Loucy (cell line): ENCODE measurements at regions not wholly inside any gene's neighbourhood (a gene's known extent, or its start where the extent isn't known, plus 50 kb on each side); places are given as distances from the start of the nearest gene placed in this dataset.

Experiments used
- H2AFZ ChIP-seq: fragments of 200-600 bp; sonication (generic); 2 replicates; pipeline ENCODE4 v1.6.0; 2016; ENCODE audit warnings: antibody characterized with exemption, mild to moderate bottlenecking, low read length, moderate library complexity
- H3F3A ChIP-seq: fragments of 200-600 bp; 2 replicates; pipeline ENCODE4 v1.6.0; 2016; ENCODE audit warnings: antibody characterized with exemption, low read depth, mild to moderate bottlenecking
- H3K27me3 ChIP-seq: fragments of 200-600 bp; sonication (generic); 2 replicates; pipeline ENCODE4 v1.6.1; 2014; ENCODE audit warnings: low read length, mild to moderate bottlenecking; ENCODE audit not compliant: insufficient read depth, poor library complexity, severe bottlenecking
- H3K36me3 ChIP-seq: fragments of 200-600 bp; sonication (generic); 2 replicates; pipeline ENCODE4 v1.6.1; 2016; ENCODE audit warnings: low read length; ENCODE audit not compliant: insufficient read depth
- H3K4me1 ChIP-seq: fragments of 200-600 bp; sonication (generic); 2 replicates; pipeline ENCODE4 v1.5.1; 2014; ENCODE audit warnings: low read length, mild to moderate bottlenecking; ENCODE audit not compliant: insufficient read depth, poor library complexity, severe bottlenecking
- H3K4me2 ChIP-seq: fragments of 200-600 bp; sonication (generic); 2 replicates; pipeline ENCODE4 v1.6.0; 2014; ENCODE audit warnings: antibody characterized with exemption, low read length, low read depth, mild to moderate bottlenecking; ENCODE audit not compliant: poor library complexity, severe bottlenecking
- H3K4me3 ChIP-seq: fragments of 200-600 bp; sonication (generic); 2 replicates; pipeline ENCODE4 v1.5.1; 2014; ENCODE audit warnings: low read length, mild to moderate bottlenecking, mixed read lengths; ENCODE audit not compliant: poor library complexity, severe bottlenecking
- H3K79me2 ChIP-seq: fragments of 200-600 bp; sonication (generic); 2 replicates; pipeline ENCODE4 v1.6.1; 2014; ENCODE audit warnings: low read length; ENCODE audit not compliant: insufficient read depth
- H3K9ac ChIP-seq: fragments of 200-600 bp; sonication (generic); 2 replicates; pipeline ENCODE4 v1.6.0; 2014; ENCODE audit warnings: mild to moderate bottlenecking, low read depth, low read length, moderate library complexity; ENCODE audit not compliant: poor library complexity, severe bottlenecking
- H3K9me2 ChIP-seq: fragments of 200-600 bp; sonication (generic); replicated peaks from 2 replicates; pipeline ENCODE4 v1.6.1; 2016; ENCODE audit warnings: low read depth, low read length, mixed read lengths
- H3K9me3 ChIP-seq: fragments of 200-600 bp; sonication (generic); 2 replicates; pipeline ENCODE4 v1.6.1; 2014; ENCODE audit warnings: mild to moderate bottlenecking, antibody characterized with exemption, low read length, low read depth; ENCODE audit not compliant: insufficient read depth
- H4K20me1 ChIP-seq: fragments of 200-600 bp; sonication (generic); 2 replicates; pipeline ENCODE4 v1.6.0; 2014; ENCODE audit warnings: antibody characterized with exemption, low read length, mild to moderate bottlenecking; ENCODE audit not compliant: insufficient read depth, poor library complexity, severe bottlenecking
- CTCF ChIP-seq: fragments of 200-600 bp; sonication (generic); conservative IDR thresholded peaks from 2 replicates; pipeline ENCODE4 v1.5.1; 2014; ENCODE audit warnings: mild to moderate bottlenecking, antibody characterized with exemption, low read length
- EZH2phosphoT487 ChIP-seq: fragments of 200-600 bp; IDR thresholded peaks from 2 replicates; pipeline ENCODE4 v1.6.1; 2018; ENCODE audit warnings: antibody characterized with exemption, mild to moderate bottlenecking, moderate library complexity, borderline replicate concordance

- no peaks in the 10 kb centered on the region for H3K9me2 ChIP-seq
- no peak overlapping the region for H3K9ac ChIP-seq
- no peak overlapping the region for H3K4me3 ChIP-seq
- H4K20me1 ChIP-seq: no peaks in the 10 kb centered on the region
- H3K36me3 ChIP-seq: no peaks in the 10 kb centered on the region
- TF ChIP-seq EZH2phosphoT487 (no peak), CTCF (no peak)
- H3K4me1 ChIP-seq: no peaks in the 10 kb centered on the region
- H3K9me3 ChIP-seq: no peaks in the 10 kb centered on the region
- no peaks in the 10 kb centered on the region for H3K27me3 ChIP-seq
- H3F3A ChIP-seq: no peaks in the 10 kb centered on the region
- H3K4me2 ChIP-seq: no peak overlapping the region
- H2AFZ ChIP-seq: no peak overlapping the region
- H3K79me2 ChIP-seq: no peaks in the 10 kb centered on the region
Observed at GRCh38 chr5:128667751-128668150, 129.7 kb upstream of the FBN2 start.

GRCh38 chr5:128668921-128669320 is 130.9 kb upstream of the FBN2 start:
- TF ChIP-seq EZH2phosphoT487: no peak
- TF ChIP-seq CTCF: no peak
- Histone ChIP-seq H3K4me2 (no peak overlapping the region), H3F3A (no peaks in the 10 kb centered on the region), H3K9me3 (no peaks in the 10 kb centered on the region), H3K27me3 (no peaks in the 10 kb centered on the region), H3K36me3 (no peaks in the 10 kb centered on the region), H3K79me2 (no peaks in the 10 kb centered on the region), H3K4me3 (no peak overlapping the region), H3K9me2 (no peaks in the 10 kb centered on the region), H3K9ac (no peak overlapping the region), H3K4me1 (no peaks in the 10 kb centered on the region), H4K20me1 (no peaks in the 10 kb centered on the region), H2AFZ (no peak overlapping the region)

GRCh38 chr5:128669803-128670202 is 131.8 kb upstream of the FBN2 start:
- Histone ChIP-seq H4K20me1 (no peaks in the 10 kb centered on the region), H3K4me3 (no peak overlapping the region), H3K36me3 (no peaks in the 10 kb centered on the region), H3K9me3 (no peaks in the 10 kb centered on the region), H3K4me1 (no peaks in the 10 kb centered on the region), H3K9ac (no peak overlapping the region), H3K9me2 (no peaks in the 10 kb centered on the region), H3F3A (no peaks in the 10 kb centered on the region), H2AFZ (no peak overlapping the region), H3K4me2 (no peak overlapping the region), H3K27me3 (no peaks in the 10 kb centered on the region), H3K79me2 (no peaks in the 10 kb centered on the region)
- no peak for TF ChIP-seq CTCF
- no peak for TF ChIP-seq EZH2phosphoT487
